Astrocyte (in vitro differentiated cells and primary cell): ENCODE measurements at regions not wholly inside any gene's neighbourhood (a gene's known extent, or its start where the extent isn't known, plus 50 kb on each side); places are given as distances from the start of the nearest gene placed in this dataset.

Experiments used
- EZH2 ChIP-seq: IDR thresholded peaks from 2 replicates; pipeline ENCODE4 v1.6.1; 2012; ENCODE audit warnings: mild to moderate bottlenecking, low read length, inconsistent platforms; ENCODE audit not compliant: insufficient read depth
- TF ChIP-seq, protein P1 (sequence below): IDR thresholded peaks from 2 replicates; pipeline ENCODE4 v1.5.1; 2011; ENCODE audit warnings: low read depth, mild to moderate bottlenecking, inconsistent platforms, low read length, moderate library complexity; ENCODE audit not compliant: insufficient read depth

DNA sequence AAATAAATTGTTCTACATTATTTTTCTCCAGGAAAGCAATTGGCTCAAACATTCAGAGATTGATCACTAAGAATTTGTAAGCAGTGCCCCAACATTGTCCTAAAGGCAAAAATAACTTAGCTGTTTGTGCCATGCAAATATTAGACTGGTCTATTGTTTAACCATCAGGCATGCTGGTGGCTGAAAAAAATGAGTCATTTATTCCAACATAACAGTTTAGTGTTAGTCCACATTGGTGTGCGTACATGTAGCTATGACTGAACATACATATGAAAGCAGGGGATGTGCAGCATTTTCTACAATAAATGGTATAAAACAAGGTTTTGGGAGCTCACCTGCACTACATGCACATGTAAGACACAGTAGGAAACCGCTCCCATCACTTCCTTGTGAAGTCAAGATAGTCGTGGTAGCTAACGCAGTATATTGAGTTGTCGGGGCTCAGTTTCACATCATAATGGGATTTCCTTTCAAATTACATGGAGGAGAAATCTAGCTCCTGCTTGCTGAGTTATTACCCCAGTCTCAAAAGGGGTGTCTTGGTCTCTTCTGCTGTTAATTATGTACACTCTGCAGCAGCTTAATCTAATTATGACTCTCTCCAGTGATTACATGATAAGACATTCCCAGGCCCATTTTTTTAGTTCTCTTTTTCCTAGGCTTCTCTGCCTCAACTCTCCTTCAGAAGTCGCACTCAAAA lies 199.4 kb downstream of the LYPLAL1 start:
- TF ChIP-seq, protein P1, sequence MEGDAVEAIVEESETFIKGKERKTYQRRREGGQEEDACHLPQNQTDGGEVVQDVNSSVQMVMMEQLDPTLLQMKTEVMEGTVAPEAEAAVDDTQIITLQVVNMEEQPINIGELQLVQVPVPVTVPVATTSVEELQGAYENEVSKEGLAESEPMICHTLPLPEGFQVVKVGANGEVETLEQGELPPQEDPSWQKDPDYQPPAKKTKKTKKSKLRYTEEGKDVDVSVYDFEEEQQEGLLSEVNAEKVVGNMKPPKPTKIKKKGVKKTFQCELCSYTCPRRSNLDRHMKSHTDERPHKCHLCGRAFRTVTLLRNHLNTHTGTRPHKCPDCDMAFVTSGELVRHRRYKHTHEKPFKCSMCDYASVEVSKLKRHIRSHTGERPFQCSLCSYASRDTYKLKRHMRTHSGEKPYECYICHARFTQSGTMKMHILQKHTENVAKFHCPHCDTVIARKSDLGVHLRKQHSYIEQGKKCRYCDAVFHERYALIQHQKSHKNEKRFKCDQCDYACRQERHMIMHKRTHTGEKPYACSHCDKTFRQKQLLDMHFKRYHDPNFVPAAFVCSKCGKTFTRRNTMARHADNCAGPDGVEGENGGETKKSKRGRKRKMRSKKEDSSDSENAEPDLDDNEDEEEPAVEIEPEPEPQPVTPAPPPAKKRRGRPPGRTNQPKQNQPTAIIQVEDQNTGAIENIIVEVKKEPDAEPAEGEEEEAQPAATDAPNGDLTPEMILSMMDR, result no peak
- TF ChIP-seq EZH2, result no peak
